ENCODE measurements at regions not wholly inside any gene's neighbourhood (a gene's known extent, or its start where the extent isn't known, plus 50 kb on each side); places are given as distances from the start of the nearest gene placed in this dataset.
A peak's percentile ranks its signal among the peaks of the same experiment; 100 is the strongest.

GRCh38 chr20:1801929-1802306 lies 93.3 kb upstream of the SIRPA start:
- H4K8ac ChIP-seq (ENCODE audit: low read depth in 2 of 2, low read length in 2 of 2): no peak overlapping the region; a peak in 1 of 4 replicates
- no peaks in the 10 kb centered on the region for H4K20me1 ChIP-seq (ENCODE audit: insufficient read depth, low read length)
- intact Hi-C loops (cut with micrococcal nuclease): loop anchor here (1.0 to 2.0 kb wide), 4 partner anchors 93 to 370 kb away; partner anchors contain the start of gene SIRPA
- H2AK9ac ChIP-seq (replicated peaks; ENCODE audit: low read depth, low read length, poor library complexity): no peak overlapping the region
- no TSS peak for BruUV-seq (replicated peaks)
- peaks cover 2% of the 10 kb centered on the region; the same call in 1 of the 2 replicates for H3K27me3 ChIP-seq (ENCODE audit: control insufficient read depth, insufficient read depth, low read length)
- POLR2A ChIA-PET (ENCODE audit: unreplicated experiment): no interaction called here
- H3K4me2 ChIP-seq (ENCODE audit: low read depth, low read length): peak overlapping the region; percentile 71
- H2BK120ac ChIP-seq (ENCODE audit: low read depth, low read length): no peak overlapping the region
- no peak overlapping the region for H2BK15ac ChIP-seq (ENCODE audit: low read depth, low read length)
- H3K9me3 ChIP-seq (ENCODE audit: control insufficient read depth, insufficient read depth, low read length): no peaks in the 10 kb centered on the region
- H3K27ac ChIP-seq (ENCODE audit: insufficient read depth, low read length): no peak overlapping the region
- WGBS, 2 experiments (ENCODE audit: extremely low coverage in 2 of 2, insufficient read length in 1 of 2): no CpG with 5 or more reads among the region's 6 CpGs
- no peak overlapping the region for H3K4ac ChIP-seq (ENCODE audit: low read depth, low read length)
- H3K4me1 ChIP-seq (ENCODE audit: control insufficient read depth, insufficient read depth, low read length): peaks cover 5% of the 10 kb centered on the region
- CTCF ChIA-PET: interaction anchor here (0.9 to 1.9 kb wide), 7 partner anchors 10 to 371 kb away, joined by 3 to 6 read pairs (median 4); no protein-coding TSS in a partner anchor
- no peak overlapping the region for H3K56ac ChIP-seq (ENCODE audit: extremely low read depth, insufficient read depth, low read length)
- ATAC-seq (ENCODE audit: low read depth) (no peak), DNase-seq (no peak)
- no peak overlapping the region for H4K5ac ChIP-seq (ENCODE audit: low read depth, low read length)
- in situ Hi-C loops (cut with MboI; ENCODE audit: low sequenced_read_pairs): loop anchor here (5.0 kb wide), 1 partner anchor 100 kb away; no protein-coding TSS in a partner anchor
- no peak overlapping the region for H3K9ac ChIP-seq (ENCODE audit: low read depth, low read length)
- no peak overlapping the region for H2BK20ac ChIP-seq (ENCODE audit: low read depth, low read length)
- no peak overlapping the region for H4K91ac ChIP-seq (ENCODE audit: insufficient read depth, low read depth, low read length)
- no peak overlapping the region for H2AK5ac ChIP-seq (ENCODE audit: low read depth, low read length)
- no peak for TF ChIP-seq USF2 (IDR thresholded peaks at IDR 0.05; ENCODE audit: low read depth, low read length)
- TF ChIP-seq NFE2L2 (IDR thresholded peaks at IDR 0.05; ENCODE audit: low read depth, low read length): no peak
- no peak for TF ChIP-seq FOS (IDR thresholded peaks at IDR 0.05; ENCODE audit: low read depth, low read length)
- TF ChIP-seq POLR2A (IDR thresholded peaks at IDR 0.05; ENCODE audit: low read depth, low read length): no peak
- TF ChIP-seq RFX5 (IDR thresholded peaks at IDR 0.05; ENCODE audit: low read depth, low read length): no peak
- no peak for TF ChIP-seq BHLHE40 (IDR thresholded peaks at IDR 0.05; ENCODE audit: low read depth, low read length)
- TF ChIP-seq MXI1 (IDR thresholded peaks at IDR 0.05; ENCODE audit: borderline replicate concordance, low read depth, low read length): no peak
- TF ChIP-seq SMC3 (IDR thresholded peaks at IDR 0.05; ENCODE audit: low read depth, low read length): no peak
- TF ChIP-seq RAD21 (IDR thresholded peaks at IDR 0.05; ENCODE audit: low read length): no peak
- TF ChIP-seq RCOR1 (IDR thresholded peaks at IDR 0.05; ENCODE audit: insufficient replicate concordance, low read length): no peak
- TF ChIP-seq CTCF (conservative IDR thresholded peaks at IDR 0.05; ENCODE audit: low read depth, low read length): no peak
- no peak for TF ChIP-seq ELK1 (IDR thresholded peaks at IDR 0.05; ENCODE audit: borderline replicate concordance, low read depth, low read length)
- no peaks in the 10 kb centered on the region for H3K36me3 ChIP-seq (ENCODE audit: control insufficient read depth, insufficient read depth, low read length)
- H3K4me3 ChIP-seq (ENCODE audit: insufficient read depth, low read depth, low read length): no peak overlapping the region
- H3K18ac ChIP-seq (ENCODE audit: low read depth, low read length): no peak overlapping the region
- no peak overlapping the region for H2AFZ ChIP-seq (replicated peaks; ENCODE audit: low read length, poor library complexity)
- H3K79me1 ChIP-seq (ENCODE audit: low read depth in 1 of 2, low read length in 2 of 2): no peaks in the 10 kb centered on the region
- H2BK5ac ChIP-seq (ENCODE audit: low read depth, low read length, poor library complexity, severe bottlenecking): no peak overlapping the region
- no peak overlapping the region for H3K14ac ChIP-seq (replicated peaks; ENCODE audit: low read depth, low read length)
- dilution Hi-C loops (cut with HindIII; ENCODE audit: low sequenced_read_pairs, unreplicated experiment): no loop called here
- H3K9me1 ChIP-seq (ENCODE audit: insufficient read depth, low read length): no peaks in the 10 kb centered on the region
- H3K23ac ChIP-seq (ENCODE audit: low read depth, low read length): peak overlapping the region; percentile 65; the same call in 1 of the 2 replicates

All from IMR-90 (cell line).